B cell (primary cell): ENCODE measurements at regions not wholly inside any gene's neighbourhood (a gene's known extent, or its start where the extent isn't known, plus 50 kb on each side); places are given as distances from the start of the nearest gene placed in this dataset.

Experiments used
- ATAC-seq: fragments of 200-7000 bp; cut with Tn5 transposase; one replicate; pipeline ENCODE4 v1.10.0; 2021; ENCODE audit warnings: low read depth, mild to moderate bottlenecking, moderate number of reproducible peaks, moderate library complexity
- CTCF ChIA-PET: fragments of 350-600 bp; sonication (Branson Sonifier 250); formaldehyde crosslinking; loops from one replicate; lab custom pipeline; 2021; ENCODE audit warnings: antibody characterized with exemption, inconsistent platforms; lab: Charles Lee
- POLR2A ChIA-PET: fragments of 350-600 bp; sonication (Branson Sonifier 250); formaldehyde crosslinking; loops from one replicate; lab custom pipeline; 2021; ENCODE audit warnings: antibody characterized with exemption; lab: Charles Lee
- DNase-seq: peaks from one replicate; pipeline ENCODE4 v3.0.0; 2013
- H2AFZ ChIP-seq: 2 replicates; pipeline ENCODE4 v1.6.1; 2012; ENCODE audit warnings: mild to moderate bottlenecking, low read depth, low read length; ENCODE audit not compliant: insufficient read depth, poor library complexity, severe bottlenecking
- H3K27ac ChIP-seq, 2 donors: 1 replicate in 1 of 2; 2 replicates in 1 of 2; pipeline ENCODE4 v1.5.1; 2012 to 2013; ENCODE audit warnings: low read length in 2 of 2, mild to moderate bottlenecking in 2 of 2, moderate library complexity in 1 of 2
- H3K27me3 ChIP-seq, 4 experiments: fragments of 200-600 bp in 1 of 4; sonication (generic) in 1 of 4; replicated peaks in 1 of 4; 1 replicate in 2 of 4; 2 replicates in 2 of 4; pipeline versions ENCODE4 v1.6.1 to v1.7.0; 2013 to 2016; ENCODE audit warnings: low read length in 3 of 4, mild to moderate bottlenecking in 2 of 4, mixed read lengths in 1 of 4, moderate library complexity in 1 of 4; ENCODE audit not compliant: insufficient read depth in 4 of 4, control insufficient read depth in 3 of 4; ENCODE audit errors: control extremely low read depth in 1 of 4
- H3K36me3 ChIP-seq, 2 experiments: replicated peaks in 1 of 2; 1 replicate in 1 of 2; 2 replicates in 1 of 2; pipeline versions ENCODE4 v1.6.1 to v1.7.1; 2013; ENCODE audit warnings: low read length in 1 of 2; ENCODE audit not compliant: insufficient read depth in 2 of 2, control insufficient read depth in 1 of 2; ENCODE audit errors: control extremely low read depth in 1 of 2, extremely low read depth in 1 of 2
- H3K4me1 ChIP-seq, 2 donors: fragments of 200-600 bp in 1 of 2; sonication (generic) in 1 of 2; 1 replicate in 1 of 2; 2 replicates in 1 of 2; pipeline versions ENCODE4 v1.5.1 to v1.6.1; 2013 to 2017; ENCODE audit warnings: low read length in 2 of 2; ENCODE audit not compliant: control insufficient read depth in 2 of 2, insufficient read depth in 2 of 2
- H3K4me2 ChIP-seq: replicated peaks from 2 replicates; pipeline ENCODE3; 2012; ENCODE audit warnings: mild to moderate bottlenecking, low read depth, low read length; ENCODE audit not compliant: poor library complexity, severe bottlenecking
- H3K4me3 ChIP-seq, 5 experiments: fragments of 200-600 bp in 1 of 5; sonication (generic) in 1 of 5; 1 replicate in 3 of 5; 2 replicates in 2 of 5; pipeline versions ENCODE4 v1.5.1 to v1.7.0; 2011 to 2016; ENCODE audit warnings: low read length in 4 of 5, mild to moderate bottlenecking in 4 of 5, low read depth in 2 of 5, control low read depth in 1 of 5, moderate library complexity in 1 of 5; ENCODE audit not compliant: insufficient read depth in 1 of 5; ENCODE audit errors: control extremely low read depth in 1 of 5, extremely low read depth in 1 of 5
- H3K79me2 ChIP-seq: fragments of 200-600 bp; sonication (generic); one replicate; pipeline ENCODE4 v1.6.0; 2016; ENCODE audit warnings: low read length; ENCODE audit not compliant: control insufficient read depth, insufficient read depth
- H3K9ac ChIP-seq: fragments of 200-600 bp; sonication (generic); 2 replicates; pipeline ENCODE4 v1.6.1; 2017; ENCODE audit warnings: mild to moderate bottlenecking, low read length, moderate library complexity
- H3K9me3 ChIP-seq, 3 donors: one replicate each; pipeline versions ENCODE4 v1.6.1 to v1.7.1; 2013; ENCODE audit warnings: low read length in 2 of 3; ENCODE audit not compliant: control insufficient read depth in 2 of 3, insufficient read depth in 1 of 3; ENCODE audit errors: control extremely low read depth in 1 of 3
- H4K20me1 ChIP-seq: 2 replicates; pipeline ENCODE4 v1.6.0; 2012; ENCODE audit warnings: mild to moderate bottlenecking, low read length; ENCODE audit not compliant: insufficient read depth, control insufficient read depth, poor library complexity, severe bottlenecking
- H3K27ac Mint-ChIP-seq: one replicate; pipeline ENCODE4 v1.8.0; 2021; ENCODE audit warnings: mixed read lengths
- H3K27me3 Mint-ChIP-seq: one replicate; pipeline ENCODE4 v1.8.0; 2021; ENCODE audit warnings: mixed read lengths
- H3K4me1 Mint-ChIP-seq: one replicate; pipeline ENCODE4 v1.8.0; 2021; ENCODE audit warnings: mixed read lengths
- H3K4me3 Mint-ChIP-seq: one replicate; pipeline ENCODE4 v1.8.0; 2021; ENCODE audit warnings: mixed read lengths
- H3K9me3 Mint-ChIP-seq: one replicate; pipeline ENCODE4 v1.8.0; 2022; ENCODE audit warnings: mixed read lengths; ENCODE audit not compliant: insufficient read depth
- EZH2 ChIP-seq: IDR thresholded peaks from 2 replicates; pipeline ENCODE4 v1.6.1; 2012; ENCODE audit warnings: borderline replicate concordance, low read depth, mild to moderate bottlenecking, moderate library complexity, low read length; ENCODE audit not compliant: insufficient read depth, poor library complexity, severe bottlenecking
- WGBS: methylation state at CpG from one replicate; pipeline ENCODE4 v1.1.5; 2013; ENCODE audit warnings: missing lambda C conversion rate; ENCODE audit not compliant: insufficient coverage; 5-methylcytosine and 5-hydroxymethylcytosine counted together
- intact Hi-C: fragments of 100-400 bp; cut with micrococcal nuclease; formaldehyde crosslinking; loops from one replicate; pipeline ENCODE4 v1.10.0; 2022
- TF ChIP-seq, protein P1 (sequence below): fragments of 200-600 bp; IDR thresholded peaks from one replicate; pipeline ENCODE4 v1.8.0; 2022; ENCODE audit warnings: antibody characterized with exemption, mild to moderate bottlenecking

DNA sequence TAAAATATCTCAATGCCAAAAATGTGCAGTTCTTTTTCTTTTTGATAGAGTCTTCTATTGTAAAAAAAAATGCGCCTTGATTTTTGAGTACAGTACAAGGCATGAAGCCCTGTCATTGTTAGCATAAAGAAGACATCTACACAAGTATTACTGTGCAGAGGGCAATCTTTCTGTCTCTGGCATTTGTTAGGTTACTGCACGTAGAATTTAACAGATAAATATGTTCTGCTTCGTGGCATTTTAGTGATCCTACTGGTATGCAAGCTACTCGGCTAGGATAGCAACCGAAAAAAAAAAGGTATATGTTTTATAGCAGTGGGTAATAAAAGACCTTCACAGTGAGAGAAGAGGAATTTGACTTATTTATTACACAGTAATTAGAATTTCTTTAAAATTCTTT lies 492.9 kb upstream of the ADGRL2 start:
- no peaks in the 10 kb centered on the region for H3K27me3 ChIP-seq
- ChIA-PET POLR2A (no interaction called here), CTCF (no interaction called here)
- TF ChIP-seq, protein P1, sequence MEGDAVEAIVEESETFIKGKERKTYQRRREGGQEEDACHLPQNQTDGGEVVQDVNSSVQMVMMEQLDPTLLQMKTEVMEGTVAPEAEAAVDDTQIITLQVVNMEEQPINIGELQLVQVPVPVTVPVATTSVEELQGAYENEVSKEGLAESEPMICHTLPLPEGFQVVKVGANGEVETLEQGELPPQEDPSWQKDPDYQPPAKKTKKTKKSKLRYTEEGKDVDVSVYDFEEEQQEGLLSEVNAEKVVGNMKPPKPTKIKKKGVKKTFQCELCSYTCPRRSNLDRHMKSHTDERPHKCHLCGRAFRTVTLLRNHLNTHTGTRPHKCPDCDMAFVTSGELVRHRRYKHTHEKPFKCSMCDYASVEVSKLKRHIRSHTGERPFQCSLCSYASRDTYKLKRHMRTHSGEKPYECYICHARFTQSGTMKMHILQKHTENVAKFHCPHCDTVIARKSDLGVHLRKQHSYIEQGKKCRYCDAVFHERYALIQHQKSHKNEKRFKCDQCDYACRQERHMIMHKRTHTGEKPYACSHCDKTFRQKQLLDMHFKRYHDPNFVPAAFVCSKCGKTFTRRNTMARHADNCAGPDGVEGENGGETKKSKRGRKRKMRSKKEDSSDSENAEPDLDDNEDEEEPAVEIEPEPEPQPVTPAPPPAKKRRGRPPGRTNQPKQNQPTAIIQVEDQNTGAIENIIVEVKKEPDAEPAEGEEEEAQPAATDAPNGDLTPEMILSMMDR = no peak
- no peak for TF ChIP-seq EZH2
- no peak overlapping the region for H3K4me3 ChIP-seq
- Mint-ChIP-seq H3K9me3 (no peaks in the 10 kb centered on the region), H3K4me3 (no peak overlapping the region), H3K4me1 (no peaks in the 10 kb centered on the region), H3K27ac (no peak overlapping the region), H3K27me3 (no peaks in the 10 kb centered on the region)
- DNase-seq = no peak
- H3K79me2 ChIP-seq = no peaks in the 10 kb centered on the region
- H4K20me1 ChIP-seq = no peaks in the 10 kb centered on the region
- H3K4me1 ChIP-seq = peaks cover 0 to 3% of the 10 kb centered on the region in 2 donors
- H3K9ac ChIP-seq = no peak overlapping the region
- H3K27ac ChIP-seq = no peak overlapping the region
- intact Hi-C loops = no loop called here
- no peaks in the 10 kb centered on the region for H3K36me3 ChIP-seq
- H3K9me3 ChIP-seq = peaks cover 0 to 3% (median 0%) of the 10 kb centered on the region in 3 donors
- WGBS = no CpG with 5 or more reads among the region's 5 CpGs
- no peak overlapping the region for H2AFZ ChIP-seq
- no peak overlapping the region for H3K4me2 ChIP-seq
- ATAC-seq = no peak

DNA sequence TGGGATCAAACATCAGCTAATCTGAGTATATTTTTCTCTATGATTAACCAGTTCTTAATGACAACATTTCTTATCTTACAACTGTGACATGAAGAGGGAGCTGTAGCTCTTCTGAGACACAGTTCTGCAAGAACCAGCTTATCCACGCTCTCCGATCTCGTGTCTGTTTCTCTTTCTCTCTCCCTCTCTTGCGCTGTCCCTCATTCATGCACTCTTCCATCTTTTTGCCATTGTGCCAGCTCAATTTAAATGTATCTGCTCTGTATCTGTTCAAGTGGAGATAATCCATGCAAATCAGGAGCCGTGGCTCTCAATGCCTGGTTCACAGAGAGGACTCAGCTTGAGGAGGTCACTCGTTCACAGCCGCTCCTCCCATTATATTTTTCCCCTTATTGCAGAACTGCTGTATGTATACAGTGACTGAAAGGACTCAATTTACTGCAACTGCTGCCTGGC lies 494.7 kb upstream of the ADGRL2 start:
- Mint-ChIP-seq H3K27ac (no peak overlapping the region), H3K9me3 (no peaks in the 10 kb centered on the region), H3K4me1 (no peaks in the 10 kb centered on the region), H3K27me3 (no peaks in the 10 kb centered on the region), H3K4me3 (no peak overlapping the region)
- ChIA-PET POLR2A (no interaction called here), CTCF (interaction anchor here (0.6 to 0.7 kb wide), 2 partner anchors 74 to 1857 kb away, joined by 3 read pairs; no protein-coding TSS in a partner anchor)
- Histone ChIP-seq H2AFZ (peak overlapping the region; percentile 57), H3K4me2 (peak overlapping the region; percentile 53), H3K4me1 (peaks cover 0 to 3% of the 10 kb centered on the region in 2 donors), H3K79me2 (no peaks in the 10 kb centered on the region), H3K9me3 (peaks cover 0 to 3% (median 0%) of the 10 kb centered on the region in 3 donors), H4K20me1 (no peaks in the 10 kb centered on the region), H3K36me3 (no peaks in the 10 kb centered on the region), H3K27me3 (no peaks in the 10 kb centered on the region), H3K27ac (no peak overlapping the region), H3K4me3 (peak overlapping the region in 3 of 5 experiments; percentile 29 to 51 (median 40)), H3K9ac (peak overlapping the region; percentile 49)
- WGBS = no CpG with 5 or more reads among the region's 7 CpGs
- intact Hi-C loops = no loop called here
- TF ChIP-seq, protein P1 = no peak
- TF ChIP-seq EZH2 = no peak
- ATAC-seq (no peak), DNase-seq (peak; percentile 2)
